ENCODE measurements at regions not wholly inside any gene's neighbourhood (a gene's known extent, or its start where the extent isn't known, plus 50 kb on each side); places are given as distances from the start of the nearest gene placed in this dataset.

- TF ChIP-seq, protein P1, sequence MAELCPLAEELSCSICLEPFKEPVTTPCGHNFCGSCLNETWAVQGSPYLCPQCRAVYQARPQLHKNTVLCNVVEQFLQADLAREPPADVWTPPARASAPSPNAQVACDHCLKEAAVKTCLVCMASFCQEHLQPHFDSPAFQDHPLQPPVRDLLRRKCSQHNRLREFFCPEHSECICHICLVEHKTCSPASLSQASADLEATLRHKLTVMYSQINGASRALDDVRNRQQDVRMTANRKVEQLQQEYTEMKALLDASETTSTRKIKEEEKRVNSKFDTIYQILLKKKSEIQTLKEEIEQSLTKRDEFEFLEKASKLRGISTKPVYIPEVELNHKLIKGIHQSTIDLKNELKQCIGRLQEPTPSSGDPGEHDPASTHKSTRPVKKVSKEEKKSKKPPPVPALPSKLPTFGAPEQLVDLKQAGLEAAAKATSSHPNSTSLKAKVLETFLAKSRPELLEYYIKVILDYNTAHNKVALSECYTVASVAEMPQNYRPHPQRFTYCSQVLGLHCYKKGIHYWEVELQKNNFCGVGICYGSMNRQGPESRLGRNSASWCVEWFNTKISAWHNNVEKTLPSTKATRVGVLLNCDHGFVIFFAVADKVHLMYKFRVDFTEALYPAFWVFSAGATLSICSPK (IDR thresholded peaks at IDR 0.05; ENCODE audit: borderline replicate concordance), result no peak
- TF ChIP-seq KLF10 (CRISPR knock-in tag; IDR thresholded peaks at IDR 0.05), result no peak
- no peak for TF ChIP-seq ZBED1 (IDR thresholded peaks at IDR 0.05)
- TF ChIP-seq, protein P2, sequence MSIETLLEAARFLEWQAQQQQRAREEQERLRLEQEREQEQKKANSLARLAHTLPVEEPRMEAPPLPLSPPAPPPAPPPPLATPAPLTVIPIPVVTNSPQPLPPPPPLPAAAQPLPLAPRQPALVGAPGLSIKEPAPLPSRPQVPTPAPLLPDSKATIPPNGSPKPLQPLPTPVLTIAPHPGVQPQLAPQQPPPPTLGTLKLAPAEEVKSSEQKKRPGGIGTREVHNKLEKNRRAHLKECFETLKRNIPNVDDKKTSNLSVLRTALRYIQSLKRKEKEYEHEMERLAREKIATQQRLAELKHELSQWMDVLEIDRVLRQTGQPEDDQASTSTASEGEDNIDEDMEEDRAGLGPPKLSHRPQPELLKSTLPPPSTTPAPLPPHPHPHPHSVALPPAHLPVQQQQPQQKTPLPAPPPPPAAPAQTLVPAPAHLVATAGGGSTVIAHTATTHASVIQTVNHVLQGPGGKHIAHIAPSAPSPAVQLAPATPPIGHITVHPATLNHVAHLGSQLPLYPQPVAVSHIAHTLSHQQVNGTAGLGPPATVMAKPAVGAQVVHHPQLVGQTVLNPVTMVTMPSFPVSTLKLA (conservative IDR thresholded peaks at IDR 0.05), result 0 out of 4 replicates have a peak, but pooled peaks have one; percentile 12 to 16
- TF ChIP-seq CCNT2 (IDR thresholded peaks at IDR 0.05; ENCODE audit: borderline replicate concordance, extremely low read depth, insufficient read length, low read depth, low read length), result peak; percentile 70
- TF ChIP-seq PHB2 (IDR thresholded peaks at IDR 0.05; ENCODE audit: low read depth), result peak; percentile 44; the same call in 1 of the 2 replicates
- no peak for TF ChIP-seq PURB (CRISPR knock-in tag; IDR thresholded peaks at IDR 0.05; ENCODE audit: low read depth)
- no peak for TF ChIP-seq MLLT1 (IDR thresholded peaks at IDR 0.05)
- no peak for TF ChIP-seq CTCFL (IDR thresholded peaks at IDR 0.05; ENCODE audit: borderline replicate concordance, insufficient read depth, low read depth, low read length, poor library complexity, severe bottlenecking)
- no peak for TF ChIP-seq NCOA4 (IDR thresholded peaks at IDR 0.05; ENCODE audit: partially characterized antibody)
- TF ChIP-seq, protein P3, sequence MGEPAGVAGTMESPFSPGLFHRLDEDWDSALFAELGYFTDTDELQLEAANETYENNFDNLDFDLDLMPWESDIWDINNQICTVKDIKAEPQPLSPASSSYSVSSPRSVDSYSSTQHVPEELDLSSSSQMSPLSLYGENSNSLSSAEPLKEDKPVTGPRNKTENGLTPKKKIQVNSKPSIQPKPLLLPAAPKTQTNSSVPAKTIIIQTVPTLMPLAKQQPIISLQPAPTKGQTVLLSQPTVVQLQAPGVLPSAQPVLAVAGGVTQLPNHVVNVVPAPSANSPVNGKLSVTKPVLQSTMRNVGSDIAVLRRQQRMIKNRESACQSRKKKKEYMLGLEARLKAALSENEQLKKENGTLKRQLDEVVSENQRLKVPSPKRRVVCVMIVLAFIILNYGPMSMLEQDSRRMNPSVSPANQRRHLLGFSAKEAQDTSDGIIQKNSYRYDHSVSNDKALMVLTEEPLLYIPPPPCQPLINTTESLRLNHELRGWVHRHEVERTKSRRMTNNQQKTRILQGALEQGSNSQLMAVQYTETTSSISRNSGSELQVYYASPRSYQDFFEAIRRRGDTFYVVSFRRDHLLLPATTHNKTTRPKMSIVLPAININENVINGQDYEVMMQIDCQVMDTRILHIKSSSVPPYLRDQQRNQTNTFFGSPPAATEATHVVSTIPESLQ (CRISPR knock-in tag; IDR thresholded peaks at IDR 0.05), result 0 out of 2 replicates have a peak, but pooled peaks have one; percentile 20
- TF ChIP-seq ZNF133 (CRISPR knock-in tag; IDR thresholded peaks at IDR 0.05), result no peak
- TF ChIP-seq, protein P4, sequence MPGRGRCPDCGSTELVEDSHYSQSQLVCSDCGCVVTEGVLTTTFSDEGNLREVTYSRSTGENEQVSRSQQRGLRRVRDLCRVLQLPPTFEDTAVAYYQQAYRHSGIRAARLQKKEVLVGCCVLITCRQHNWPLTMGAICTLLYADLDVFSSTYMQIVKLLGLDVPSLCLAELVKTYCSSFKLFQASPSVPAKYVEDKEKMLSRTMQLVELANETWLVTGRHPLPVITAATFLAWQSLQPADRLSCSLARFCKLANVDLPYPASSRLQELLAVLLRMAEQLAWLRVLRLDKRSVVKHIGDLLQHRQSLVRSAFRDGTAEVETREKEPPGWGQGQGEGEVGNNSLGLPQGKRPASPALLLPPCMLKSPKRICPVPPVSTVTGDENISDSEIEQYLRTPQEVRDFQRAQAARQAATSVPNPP (IDR thresholded peaks at IDR 0.05; ENCODE audit: borderline replicate concordance, insufficient read depth, insufficient read length), result no peak
- peak; percentile 51; the same call in 1 of the 2 replicates for TF ChIP-seq NCOA1 (IDR thresholded peaks at IDR 0.05; ENCODE audit: low read depth)
- TF ChIP-seq HDGF (IDR thresholded peaks at IDR 0.05), result no peak
- peak in 1 of 2 experiments; percentile 27; a peak in 2 of 4 replicates for TF ChIP-seq KDM1A (IDR thresholded peaks at IDR 0.05)
- TF ChIP-seq FIP1L1 (IDR thresholded peaks at IDR 0.05; ENCODE audit: low read depth, low read length, poor library complexity, severe bottlenecking), result no peak
Observed at GRCh38 chr2:62296832-62297623, 101.1 kb downstream of the B3GNT2 start (continued).
